Lower leg skin (tissue), 3 donors: ENCODE measurements at regions not wholly inside any gene's neighbourhood (a gene's known extent, or its start where the extent isn't known, plus 50 kb on each side); places are given as distances from the start of the nearest gene placed in this dataset.

Experiments used
- CTCF ChIP-seq, 3 donors: fragments of 450-650 bp; IDR thresholded peaks; one replicate each; pipeline ENCODE4 v1.5.1; 2016; ENCODE audit warnings: antibody characterized with exemption in 3 of 3, mild to moderate bottlenecking in 3 of 3, moderate library complexity in 2 of 3
- POLR2A ChIP-seq, 2 donors: fragments of 450-650 bp; IDR thresholded peaks; one replicate each; pipeline ENCODE4 v1.6.1; 2016 to 2017; ENCODE audit warnings: antibody characterized with exemption in 2 of 2, mild to moderate bottlenecking in 1 of 2, moderate library complexity in 1 of 2

- no peak for TF ChIP-seq CTCF (IDR thresholded peaks at IDR 0.05)
- TF ChIP-seq POLR2A (IDR thresholded peaks at IDR 0.05), result no peak
These were observed 234.3 kb upstream of the STARD13 start for GRCh38 chr13:33519561-33520467.
